ENCODE measurements at regions not wholly inside any gene's neighbourhood (a gene's known extent, or its start where the extent isn't known, plus 50 kb on each side); places are given as distances from the start of the nearest gene placed in this dataset.

- H3K4me1 ChIP-seq (ENCODE audit: control insufficient read depth in 2 of 2, insufficient read depth in 2 of 2, low read length in 2 of 2) = no peaks in the 10 kb centered on the region
- no peaks in the 10 kb centered on the region for H3K36me3 ChIP-seq (ENCODE audit: control insufficient read depth in 2 of 2, insufficient read depth in 2 of 2, low read length in 1 of 2)
- no peak for DNase-seq (ENCODE audit: low read depth in 6 of 9, low spot score in 9 of 9)
- H3K4me3 ChIP-seq (ENCODE audit: low read length in 2 of 2) = no peak overlapping the region
- no peaks in the 10 kb centered on the region for H3K9me3 ChIP-seq (ENCODE audit: control insufficient read depth in 2 of 2, insufficient read depth in 1 of 2, low read length in 1 of 2)
- H3K27me3 ChIP-seq (ENCODE audit: control insufficient read depth in 2 of 2, insufficient read depth in 1 of 2, low read length in 1 of 2) = no peaks in the 10 kb centered on the region
- no peak overlapping the region for H3K27ac ChIP-seq (ENCODE audit: low read depth in 1 of 2, low read length in 1 of 2)
- 95% methylated on average over 2 of the region's 2 CpGs for WGBS
Observed at GRCh38 chr16:65343556-65343955, 221.7 kb upstream of the CDH11 start.

GRCh38 chr16:65342231-65342866 lies 220.5 kb upstream of the CDH11 start:
- Histone ChIP-seq H3K27me3 (ENCODE audit: control insufficient read depth in 2 of 2, insufficient read depth in 1 of 2, low read length in 1 of 2) (no peaks in the 10 kb centered on the region), H3K4me1 (ENCODE audit: control insufficient read depth in 2 of 2, insufficient read depth in 2 of 2, low read length in 2 of 2) (no peaks in the 10 kb centered on the region), H3K4me3 (ENCODE audit: low read length in 2 of 2) (no peak overlapping the region), H3K36me3 (ENCODE audit: control insufficient read depth in 2 of 2, insufficient read depth in 2 of 2, low read length in 1 of 2) (no peaks in the 10 kb centered on the region), H3K9me3 (ENCODE audit: control insufficient read depth in 2 of 2, insufficient read depth in 1 of 2, low read length in 1 of 2) (no peaks in the 10 kb centered on the region), H3K27ac (ENCODE audit: low read depth in 1 of 2, low read length in 1 of 2) (no peak overlapping the region)
- WGBS = 93% methylated on average over 8 of the region's 8 CpGs
- DNase-seq (ENCODE audit: low read depth in 6 of 9, low spot score in 9 of 9) = no peak

- Histone ChIP-seq H3K36me3 (ENCODE audit: control insufficient read depth in 2 of 2, insufficient read depth in 2 of 2, low read length in 1 of 2) (no peaks in the 10 kb centered on the region), H3K27ac (ENCODE audit: low read depth in 1 of 2, low read length in 1 of 2) (no peak overlapping the region), H3K27me3 (ENCODE audit: control insufficient read depth in 2 of 2, insufficient read depth in 1 of 2, low read length in 1 of 2) (no peaks in the 10 kb centered on the region), H3K4me1 (ENCODE audit: control insufficient read depth in 2 of 2, insufficient read depth in 2 of 2, low read length in 2 of 2) (no peaks in the 10 kb centered on the region), H3K9me3 (ENCODE audit: control insufficient read depth in 2 of 2, insufficient read depth in 1 of 2, low read length in 1 of 2) (no peaks in the 10 kb centered on the region), H3K4me3 (ENCODE audit: low read length in 2 of 2) (no peak overlapping the region)
- 64% methylated on average over 2 of the region's 2 CpGs for WGBS
- no peak for DNase-seq (ENCODE audit: low read depth in 6 of 9, low spot score in 9 of 9)
Observed at GRCh38 chr16:65339062-65339461, 217.2 kb upstream of the CDH11 start.

- Histone ChIP-seq H3K27ac (ENCODE audit: low read depth in 1 of 2, low read length in 1 of 2) (no peak overlapping the region), H3K4me1 (ENCODE audit: control insufficient read depth in 2 of 2, insufficient read depth in 2 of 2, low read length in 2 of 2) (no peaks in the 10 kb centered on the region), H3K36me3 (ENCODE audit: control insufficient read depth in 2 of 2, insufficient read depth in 2 of 2, low read length in 1 of 2) (no peaks in the 10 kb centered on the region), H3K27me3 (ENCODE audit: control insufficient read depth in 2 of 2, insufficient read depth in 1 of 2, low read length in 1 of 2) (no peaks in the 10 kb centered on the region), H3K4me3 (ENCODE audit: low read length in 2 of 2) (no peak overlapping the region), H3K9me3 (ENCODE audit: control insufficient read depth in 2 of 2, insufficient read depth in 1 of 2, low read length in 1 of 2) (no peaks in the 10 kb centered on the region)
- DNase-seq (ENCODE audit: low read depth in 6 of 9, low spot score in 9 of 9) = no peak
- WGBS = 79% methylated on average over 2 of the region's 2 CpGs
Observed at GRCh38 chr16:65336160-65336559, 214.3 kb upstream of the CDH11 start.

GRCh38 chr16:65334081-65334480 lies 212.2 kb upstream of the CDH11 start:
- Histone ChIP-seq H3K9me3 (ENCODE audit: control insufficient read depth in 2 of 2, insufficient read depth in 1 of 2, low read length in 1 of 2) (no peaks in the 10 kb centered on the region), H3K27me3 (ENCODE audit: control insufficient read depth in 2 of 2, insufficient read depth in 1 of 2, low read length in 1 of 2) (no peaks in the 10 kb centered on the region), H3K36me3 (ENCODE audit: control insufficient read depth in 2 of 2, insufficient read depth in 2 of 2, low read length in 1 of 2) (no peaks in the 10 kb centered on the region), H3K4me3 (ENCODE audit: low read length in 2 of 2) (no peak overlapping the region), H3K27ac (ENCODE audit: low read depth in 1 of 2, low read length in 1 of 2) (no peak overlapping the region), H3K4me1 (ENCODE audit: control insufficient read depth in 2 of 2, insufficient read depth in 2 of 2, low read length in 2 of 2) (no peaks in the 10 kb centered on the region)
- 94% methylated on average over 2 of the region's 2 CpGs for WGBS
- DNase-seq (ENCODE audit: low read depth in 6 of 9, low spot score in 9 of 9) = no peak

- no peak overlapping the region for H3K27ac ChIP-seq (ENCODE audit: low read depth in 1 of 2, low read length in 1 of 2)
- no peaks in the 10 kb centered on the region for H3K9me3 ChIP-seq (ENCODE audit: control insufficient read depth in 2 of 2, insufficient read depth in 1 of 2, low read length in 1 of 2)
- WGBS = 87% methylated on average over 2 of the region's 2 CpGs
- no peak overlapping the region for H3K4me3 ChIP-seq (ENCODE audit: low read length in 2 of 2)
- no peaks in the 10 kb centered on the region for H3K27me3 ChIP-seq (ENCODE audit: control insufficient read depth in 2 of 2, insufficient read depth in 1 of 2, low read length in 1 of 2)
- H3K4me1 ChIP-seq (ENCODE audit: control insufficient read depth in 2 of 2, insufficient read depth in 2 of 2, low read length in 2 of 2) = no peaks in the 10 kb centered on the region
- no peak for DNase-seq (ENCODE audit: low read depth in 6 of 9, low spot score in 9 of 9)
- no peaks in the 10 kb centered on the region for H3K36me3 ChIP-seq (ENCODE audit: control insufficient read depth in 2 of 2, insufficient read depth in 2 of 2, low read length in 1 of 2)
Observed at GRCh38 chr16:65333283-65333682, 211.4 kb upstream of the CDH11 start.

- H3K4me3 ChIP-seq (ENCODE audit: low read length in 2 of 2) = no peak overlapping the region
- no peaks in the 10 kb centered on the region for H3K4me1 ChIP-seq (ENCODE audit: control insufficient read depth in 2 of 2, insufficient read depth in 2 of 2, low read length in 2 of 2)
- H3K9me3 ChIP-seq (ENCODE audit: control insufficient read depth in 2 of 2, insufficient read depth in 1 of 2, low read length in 1 of 2) = no peaks in the 10 kb centered on the region
- no peak overlapping the region for H3K27ac ChIP-seq (ENCODE audit: low read depth in 1 of 2, low read length in 1 of 2)
- DNase-seq (ENCODE audit: low read depth in 6 of 9, low spot score in 9 of 9) = no peak
- H3K36me3 ChIP-seq (ENCODE audit: control insufficient read depth in 2 of 2, insufficient read depth in 2 of 2, low read length in 1 of 2) = no peaks in the 10 kb centered on the region
- no peaks in the 10 kb centered on the region for H3K27me3 ChIP-seq (ENCODE audit: control insufficient read depth in 2 of 2, insufficient read depth in 1 of 2, low read length in 1 of 2)
- WGBS = 75% methylated on average over 2 of the region's 2 CpGs
Observed at GRCh38 chr16:65327346-65327745, 205.5 kb upstream of the CDH11 start.

- 96% methylated on average over 2 of the region's 2 CpGs for WGBS
- Histone ChIP-seq H3K4me1 (ENCODE audit: control insufficient read depth in 2 of 2, insufficient read depth in 2 of 2, low read length in 2 of 2) (no peaks in the 10 kb centered on the region), H3K27ac (ENCODE audit: low read depth in 1 of 2, low read length in 1 of 2) (no peak overlapping the region), H3K36me3 (ENCODE audit: control insufficient read depth in 2 of 2, insufficient read depth in 2 of 2, low read length in 1 of 2) (no peaks in the 10 kb centered on the region), H3K27me3 (ENCODE audit: control insufficient read depth in 2 of 2, insufficient read depth in 1 of 2, low read length in 1 of 2) (no peaks in the 10 kb centered on the region), H3K9me3 (ENCODE audit: control insufficient read depth in 2 of 2, insufficient read depth in 1 of 2, low read length in 1 of 2) (no peaks in the 10 kb centered on the region), H3K4me3 (ENCODE audit: low read length in 2 of 2) (no peak overlapping the region)
- peak in 3 of 9 donors; percentile 5 to 23 (median 17) for DNase-seq (ENCODE audit: low read depth in 6 of 9, low spot score in 9 of 9)
Observed at GRCh38 chr16:65323655-65324237, 201.9 kb upstream of the CDH11 start.

GRCh38 chr16:65319621-65320231 lies 197.9 kb upstream of the CDH11 start:
- no peak overlapping the region for H3K27ac ChIP-seq (ENCODE audit: low read depth in 1 of 2, low read length in 1 of 2)
- 64% methylated on average over 6 of the region's 6 CpGs for WGBS
- DNase-seq (ENCODE audit: low read depth in 6 of 9, low spot score in 9 of 9) = no peak
- no peaks in the 10 kb centered on the region for H3K9me3 ChIP-seq (ENCODE audit: control insufficient read depth in 2 of 2, insufficient read depth in 1 of 2, low read length in 1 of 2)
- no peaks in the 10 kb centered on the region for H3K36me3 ChIP-seq (ENCODE audit: control insufficient read depth in 2 of 2, insufficient read depth in 2 of 2, low read length in 1 of 2)
- no peaks in the 10 kb centered on the region for H3K27me3 ChIP-seq (ENCODE audit: control insufficient read depth in 2 of 2, insufficient read depth in 1 of 2, low read length in 1 of 2)
- H3K4me3 ChIP-seq (ENCODE audit: low read length in 2 of 2) = no peak overlapping the region
- no peaks in the 10 kb centered on the region for H3K4me1 ChIP-seq (ENCODE audit: control insufficient read depth in 2 of 2, insufficient read depth in 2 of 2, low read length in 2 of 2)
